ENCODE measurements at regions not wholly inside any gene's neighbourhood (a gene's known extent, or its start where the extent isn't known, plus 50 kb on each side); places are given as distances from the start of the nearest gene placed in this dataset.

DNA sequence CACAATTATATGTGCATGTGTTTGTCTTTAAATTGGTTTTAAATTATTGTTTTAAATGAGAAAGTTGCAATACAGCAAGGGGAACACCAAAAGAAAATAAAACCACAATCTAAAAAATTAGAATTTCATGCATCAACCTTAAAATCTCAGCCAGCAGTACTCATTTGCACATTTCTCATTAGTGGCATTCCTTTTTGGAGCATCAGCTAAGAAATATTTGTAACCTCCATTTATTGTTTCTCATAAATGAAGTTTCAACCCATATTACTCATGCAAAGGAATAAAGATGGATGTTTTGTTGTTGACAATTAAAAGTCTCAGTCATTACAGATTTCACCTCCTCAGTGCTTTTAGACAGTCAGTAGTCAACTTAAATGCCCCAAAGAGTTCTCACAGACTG lies 160.1 kb downstream of the TBX15 start:
- Histone ChIP-seq H3K4me3 (ENCODE audit: insufficient read depth, low read depth, low read length) (no peak overlapping the region), H3K79me2 (ENCODE audit: insufficient read depth, low read length) (no peaks in the 10 kb centered on the region), H2AFZ (ENCODE audit: low read depth, low read length) (no peak overlapping the region), H4K20me1 (ENCODE audit: insufficient read depth, low read length) (no peaks in the 10 kb centered on the region), H3K9me3 (ENCODE audit: insufficient read depth, low read depth, low read length) (no peaks in the 10 kb centered on the region), H3K4me2 (ENCODE audit: low read length) (no peak overlapping the region), H3K27ac (ENCODE audit: low read depth, low read length) (no peak overlapping the region), H3K4me1 (ENCODE audit: insufficient read depth, low read length) (no peaks in the 10 kb centered on the region), H3K9ac (ENCODE audit: low read length) (no peak overlapping the region), H3K36me3 (ENCODE audit: insufficient read depth, low read length) (no peaks in the 10 kb centered on the region), H3K27me3 (ENCODE audit: insufficient read depth, low read length) (no peaks in the 10 kb centered on the region)
- Mint-ChIP-seq H3K27ac (ENCODE audit: unreplicated experiment) (no peak overlapping the region), H3K36me3 (ENCODE audit: low read depth, unreplicated experiment) (no peaks in the 10 kb centered on the region), H3K4me3 (ENCODE audit: unreplicated experiment) (no peak overlapping the region), H3K9me3 (ENCODE audit: unreplicated experiment) (peaks cover 10% of the 10 kb centered on the region), H3K27me3 (ENCODE audit: low read depth, unreplicated experiment) (peaks cover 3% of the 10 kb centered on the region), H3K4me1 (ENCODE audit: low read depth, unreplicated experiment) (no peaks in the 10 kb centered on the region)
- DNase-seq (ENCODE audit: low read depth) = no peak
- FAIRE-seq = no peak
- TF ChIP-seq, protein P1, sequence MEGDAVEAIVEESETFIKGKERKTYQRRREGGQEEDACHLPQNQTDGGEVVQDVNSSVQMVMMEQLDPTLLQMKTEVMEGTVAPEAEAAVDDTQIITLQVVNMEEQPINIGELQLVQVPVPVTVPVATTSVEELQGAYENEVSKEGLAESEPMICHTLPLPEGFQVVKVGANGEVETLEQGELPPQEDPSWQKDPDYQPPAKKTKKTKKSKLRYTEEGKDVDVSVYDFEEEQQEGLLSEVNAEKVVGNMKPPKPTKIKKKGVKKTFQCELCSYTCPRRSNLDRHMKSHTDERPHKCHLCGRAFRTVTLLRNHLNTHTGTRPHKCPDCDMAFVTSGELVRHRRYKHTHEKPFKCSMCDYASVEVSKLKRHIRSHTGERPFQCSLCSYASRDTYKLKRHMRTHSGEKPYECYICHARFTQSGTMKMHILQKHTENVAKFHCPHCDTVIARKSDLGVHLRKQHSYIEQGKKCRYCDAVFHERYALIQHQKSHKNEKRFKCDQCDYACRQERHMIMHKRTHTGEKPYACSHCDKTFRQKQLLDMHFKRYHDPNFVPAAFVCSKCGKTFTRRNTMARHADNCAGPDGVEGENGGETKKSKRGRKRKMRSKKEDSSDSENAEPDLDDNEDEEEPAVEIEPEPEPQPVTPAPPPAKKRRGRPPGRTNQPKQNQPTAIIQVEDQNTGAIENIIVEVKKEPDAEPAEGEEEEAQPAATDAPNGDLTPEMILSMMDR (IDR thresholded peaks at IDR 0.05; ENCODE audit: insufficient read depth, low read depth, low read length) = no peak
- TF ChIP-seq EZH2 (IDR thresholded peaks at IDR 0.05; ENCODE audit: insufficient read depth, low read length) = no peak

DNA sequence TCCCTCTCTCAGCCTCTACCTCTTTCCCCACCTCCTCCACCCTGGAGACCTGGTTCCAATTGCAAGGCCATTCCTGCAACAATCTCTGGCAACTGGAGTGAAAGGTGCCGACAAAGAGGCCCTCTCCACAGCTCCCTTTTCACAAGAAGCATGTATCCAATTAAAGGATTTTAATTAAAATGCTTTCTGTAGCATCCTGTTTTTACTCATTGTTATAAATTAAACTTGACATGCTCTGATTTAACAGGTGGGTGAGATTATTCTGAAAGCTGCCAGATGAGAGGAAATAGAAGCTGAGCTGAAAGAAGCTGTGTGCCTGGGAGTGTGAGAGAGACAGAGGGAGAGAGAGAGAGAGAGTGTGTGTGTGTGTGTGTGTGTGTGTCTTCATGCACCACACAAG lies 160.5 kb downstream of the TBX15 start:
- Histone ChIP-seq H3K4me3 (ENCODE audit: insufficient read depth, low read depth, low read length) (no peak overlapping the region), H3K79me2 (ENCODE audit: insufficient read depth, low read length) (no peaks in the 10 kb centered on the region), H3K9ac (ENCODE audit: low read length) (no peak overlapping the region), H3K9me3 (ENCODE audit: insufficient read depth, low read depth, low read length) (no peaks in the 10 kb centered on the region), H3K4me1 (ENCODE audit: insufficient read depth, low read length) (no peaks in the 10 kb centered on the region), H2AFZ (ENCODE audit: low read depth, low read length) (no peak overlapping the region), H3K4me2 (ENCODE audit: low read length) (no peak overlapping the region), H4K20me1 (ENCODE audit: insufficient read depth, low read length) (no peaks in the 10 kb centered on the region), H3K27me3 (ENCODE audit: insufficient read depth, low read length) (no peaks in the 10 kb centered on the region), H3K36me3 (ENCODE audit: insufficient read depth, low read length) (no peaks in the 10 kb centered on the region), H3K27ac (ENCODE audit: low read depth, low read length) (no peak overlapping the region)
- TF ChIP-seq, protein P1 (IDR thresholded peaks at IDR 0.05; ENCODE audit: insufficient read depth, low read depth, low read length) = no peak
- TF ChIP-seq EZH2 (IDR thresholded peaks at IDR 0.05; ENCODE audit: insufficient read depth, low read length) = no peak
- peaks cover 3% of the 10 kb centered on the region for H3K27me3 Mint-ChIP-seq (ENCODE audit: low read depth, unreplicated experiment)
- H3K36me3 Mint-ChIP-seq (ENCODE audit: low read depth, unreplicated experiment) = no peaks in the 10 kb centered on the region
- DNase-seq (ENCODE audit: low read depth) = no peak
- H3K27ac Mint-ChIP-seq (ENCODE audit: unreplicated experiment) = no peak overlapping the region
- no peaks in the 10 kb centered on the region for H3K4me1 Mint-ChIP-seq (ENCODE audit: low read depth, unreplicated experiment)
- FAIRE-seq = no peak
- H3K4me3 Mint-ChIP-seq (ENCODE audit: unreplicated experiment) = no peak overlapping the region
- peaks cover 10% of the 10 kb centered on the region for H3K9me3 Mint-ChIP-seq (ENCODE audit: unreplicated experiment)

DNA sequence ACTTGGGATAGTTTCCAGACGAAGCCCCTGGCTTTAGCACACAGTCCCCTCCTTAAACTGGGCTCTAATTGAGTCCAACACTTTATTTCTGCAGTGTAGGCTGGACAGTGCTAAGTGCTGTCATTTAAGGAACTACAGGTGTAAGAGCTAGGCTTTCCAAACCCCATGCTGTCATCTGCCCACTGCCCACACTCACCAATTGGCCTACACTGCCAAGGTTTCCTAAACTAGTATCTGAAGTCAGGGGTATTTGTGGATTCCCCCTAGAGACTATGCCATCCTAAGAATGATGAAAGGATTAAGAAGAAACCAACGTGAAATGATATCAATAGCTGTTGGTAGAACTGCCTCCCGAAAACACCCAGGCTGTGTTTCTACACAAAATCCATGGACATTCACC lies 160.9 kb downstream of the TBX15 start:
- H3K4me1 Mint-ChIP-seq (ENCODE audit: low read depth, unreplicated experiment) = no peaks in the 10 kb centered on the region
- no peak for FAIRE-seq

More for the DNA sequence above, 160.9 kb downstream of the TBX15 start:
- no peaks in the 10 kb centered on the region for H3K79me2 ChIP-seq (ENCODE audit: insufficient read depth, low read length)
- Mint-ChIP-seq H3K9me3 (ENCODE audit: unreplicated experiment) (peaks cover 8% of the 10 kb centered on the region), H3K4me3 (ENCODE audit: unreplicated experiment) (no peak overlapping the region), H3K27me3 (ENCODE audit: low read depth, unreplicated experiment) (peaks cover 3% of the 10 kb centered on the region), H3K27ac (ENCODE audit: unreplicated experiment) (no peak overlapping the region), H3K36me3 (ENCODE audit: low read depth, unreplicated experiment) (no peaks in the 10 kb centered on the region)
- no peak overlapping the region for H3K4me2 ChIP-seq (ENCODE audit: low read length)
- H3K27ac ChIP-seq (ENCODE audit: low read depth, low read length) = no peak overlapping the region
- no peaks in the 10 kb centered on the region for H3K36me3 ChIP-seq (ENCODE audit: insufficient read depth, low read length)
- no peak for TF ChIP-seq EZH2 (IDR thresholded peaks at IDR 0.05; ENCODE audit: insufficient read depth, low read length)
- TF ChIP-seq, protein P1 (IDR thresholded peaks at IDR 0.05; ENCODE audit: insufficient read depth, low read depth, low read length) = no peak
- no peak overlapping the region for H2AFZ ChIP-seq (ENCODE audit: low read depth, low read length)
- H3K27me3 ChIP-seq (ENCODE audit: insufficient read depth, low read length) = no peaks in the 10 kb centered on the region
- no peak for DNase-seq (ENCODE audit: low read depth)
- H3K4me1 ChIP-seq (ENCODE audit: insufficient read depth, low read length) = no peaks in the 10 kb centered on the region
- H3K9me3 ChIP-seq (ENCODE audit: insufficient read depth, low read depth, low read length) = no peaks in the 10 kb centered on the region
- no peak overlapping the region for H3K9ac ChIP-seq (ENCODE audit: low read length)
- no peaks in the 10 kb centered on the region for H4K20me1 ChIP-seq (ENCODE audit: insufficient read depth, low read length)
- H3K4me3 ChIP-seq (ENCODE audit: insufficient read depth, low read depth, low read length) = no peak overlapping the region

All from astrocyte (in vitro differentiated cells and primary cell).